Fibroblast of pulmonary artery (primary cell): ENCODE measurements at regions not wholly inside any gene's neighbourhood (a gene's known extent, or its start where the extent isn't known, plus 50 kb on each side); places are given as distances from the start of the nearest gene placed in this dataset.

Source experiments
- DNase-seq: peaks from one replicate; pipeline ENCODE4 v3.0.0-alpha.2; 2010; ENCODE audit warnings: low read depth
- H3K4me3 ChIP-seq: replicated peaks from 2 replicates; pipeline ENCODE4 v1.5.1; 2011; ENCODE audit warnings: low read depth, mild to moderate bottlenecking, control low read depth, low read length, moderate library complexity
- CTCF ChIP-seq: IDR thresholded peaks from 2 replicates; pipeline ENCODE4 v1.5.1; 2011; ENCODE audit warnings: mild to moderate bottlenecking, control low read depth, low read length, inconsistent platforms; ENCODE audit errors: missing control alignments

GRCh38 chr9:13934416-13934815 lies 379.5 kb downstream of the NFIB start:
- no peak for DNase-seq
- TF ChIP-seq CTCF, result no peak
- H3K4me3 ChIP-seq, result no peak overlapping the region

DNA sequence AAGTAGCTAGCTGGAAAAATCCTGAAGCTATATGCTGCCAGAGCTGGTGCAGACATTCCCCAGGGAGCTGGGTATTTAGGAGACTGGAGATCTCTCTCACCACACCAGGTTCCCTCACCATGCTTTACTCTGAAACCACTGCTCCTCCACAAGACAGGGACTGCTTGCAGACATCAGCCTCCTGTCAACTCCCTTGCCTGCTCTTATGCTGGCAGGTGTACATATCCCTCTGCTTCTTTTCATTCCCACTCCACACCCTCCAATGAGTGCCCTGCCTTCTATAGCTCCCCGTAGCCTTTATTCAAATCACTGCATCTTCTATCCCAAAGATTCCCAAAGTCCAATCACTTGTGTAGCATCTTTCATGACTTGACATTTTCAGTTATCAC lies 380.7 kb downstream of the NFIB start:
- no peak for TF ChIP-seq CTCF
- no peak for DNase-seq
- no peak overlapping the region for H3K4me3 ChIP-seq

DNA sequence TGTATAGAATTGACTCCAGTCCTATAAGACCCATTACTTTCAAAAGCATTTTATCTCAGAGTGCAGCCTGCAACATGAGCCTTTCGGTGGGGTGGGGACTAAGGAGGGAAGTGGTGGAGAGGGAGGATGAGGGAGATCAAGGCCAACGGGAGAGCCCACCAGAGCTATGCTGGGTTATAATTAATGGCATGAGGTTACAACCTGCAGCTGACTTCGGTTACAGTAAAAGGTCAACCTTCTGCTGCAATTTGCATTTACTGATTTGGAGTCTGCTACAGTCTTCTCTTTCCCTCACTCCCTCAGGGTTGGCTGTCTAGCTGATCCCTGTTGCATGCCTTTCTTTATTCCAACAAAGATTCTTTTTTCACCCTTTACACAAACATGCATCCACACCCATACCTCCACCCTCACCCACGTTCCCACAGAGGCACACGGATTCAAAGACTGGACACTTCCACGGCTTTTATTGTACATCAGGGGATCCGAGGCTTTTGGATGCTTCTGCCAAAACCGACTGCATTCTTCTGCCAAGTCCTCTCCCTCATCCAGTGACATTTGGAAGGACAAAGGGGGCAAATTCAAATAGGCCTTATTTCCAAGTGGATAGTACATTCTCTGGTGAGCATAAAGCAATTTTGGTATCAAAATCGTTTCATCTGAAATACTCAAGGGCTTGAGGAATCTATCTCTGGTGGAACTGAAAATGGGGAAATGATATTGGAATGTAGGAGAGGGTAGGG lies 381.2 kb downstream of the NFIB start:
- no peak for DNase-seq
- no peak for TF ChIP-seq CTCF
- no peak overlapping the region for H3K4me3 ChIP-seq

DNA sequence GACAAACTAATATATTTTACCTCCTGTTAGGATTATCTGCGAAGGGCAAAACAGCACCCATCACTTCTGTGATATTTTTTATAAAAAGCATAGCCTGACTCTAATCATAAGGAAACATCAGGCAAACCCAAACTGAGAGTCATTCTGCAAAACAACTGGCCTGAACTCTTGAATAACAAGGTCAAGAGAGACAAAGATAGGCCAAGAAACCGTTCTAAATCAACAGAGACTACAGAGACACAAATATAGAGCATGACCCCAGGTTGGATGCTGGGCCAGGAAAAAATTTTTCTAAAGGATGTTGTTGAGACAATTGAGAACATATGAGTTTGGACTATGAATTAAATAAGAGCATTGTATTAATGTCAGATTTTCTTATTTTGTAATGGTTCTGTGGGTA lies 384.9 kb downstream of the NFIB start:
- no peak for TF ChIP-seq CTCF
- DNase-seq, result no peak
- H3K4me3 ChIP-seq, result no peak overlapping the region

- no peak for DNase-seq
- no peak overlapping the region for H3K4me3 ChIP-seq
- TF ChIP-seq CTCF, result no peak
Measured at GRCh38 chr9:13923381-13923780, 390.6 kb downstream of the NFIB start.

GRCh38 chr9:13920557-13920956 lies 393.4 kb downstream of the NFIB start:
- H3K4me3 ChIP-seq, result no peak overlapping the region
- TF ChIP-seq CTCF, result no peak
- no peak for DNase-seq

- DNase-seq, result no peak
- no peak overlapping the region for H3K4me3 ChIP-seq
- TF ChIP-seq CTCF, result no peak
Measured at GRCh38 chr9:13919401-13919800, 394.5 kb downstream of the NFIB start.
